Activated naive CD4-positive, alpha-beta T cell treated with anti-CD3 and anti-CD28 coated beads for 36 hours (primary cell): ENCODE measurements at regions not wholly inside any gene's neighbourhood (a gene's known extent, or its start where the extent isn't known, plus 50 kb on each side); places are given as distances from the start of the nearest gene placed in this dataset.

Experiments
- CTCF ChIA-PET: fragments of 350-600 bp; sonication (Branson Sonifier 250); formaldehyde crosslinking; loops from one replicate; lab custom pipeline; 2021; ENCODE audit warnings: antibody characterized with exemption; lab: Charles Lee
- DNase-seq: peaks from one replicate; pipeline ENCODE4 v3.0.0-alpha.2; 2020
- H3K27ac Mint-ChIP-seq: one replicate; pipeline ENCODE4 v1.8.0; 2021; ENCODE audit warnings: mild to moderate bottlenecking, mixed read lengths
- H3K27me3 Mint-ChIP-seq: one replicate; pipeline ENCODE4 v1.8.0; 2021; ENCODE audit warnings: low read depth, mixed read lengths
- H3K36me3 Mint-ChIP-seq: one replicate; pipeline ENCODE4 v1.8.0; 2021; ENCODE audit warnings: low read depth, mixed read lengths
- H3K4me1 Mint-ChIP-seq: one replicate; pipeline ENCODE4 v1.8.0; 2021; ENCODE audit warnings: low read depth, mixed read lengths
- H3K4me3 Mint-ChIP-seq: one replicate; pipeline ENCODE4 v1.8.0; 2021; ENCODE audit warnings: mild to moderate bottlenecking, moderate library complexity, mixed read lengths
- H3K9me3 Mint-ChIP-seq: one replicate; pipeline ENCODE4 v1.8.0; 2021; ENCODE audit warnings: mixed read lengths
- intact Hi-C: fragments of 100-400 bp; cut with micrococcal nuclease; formaldehyde crosslinking; loops from one replicate; pipeline ENCODE4 v1.15.1; 2023

DNA sequence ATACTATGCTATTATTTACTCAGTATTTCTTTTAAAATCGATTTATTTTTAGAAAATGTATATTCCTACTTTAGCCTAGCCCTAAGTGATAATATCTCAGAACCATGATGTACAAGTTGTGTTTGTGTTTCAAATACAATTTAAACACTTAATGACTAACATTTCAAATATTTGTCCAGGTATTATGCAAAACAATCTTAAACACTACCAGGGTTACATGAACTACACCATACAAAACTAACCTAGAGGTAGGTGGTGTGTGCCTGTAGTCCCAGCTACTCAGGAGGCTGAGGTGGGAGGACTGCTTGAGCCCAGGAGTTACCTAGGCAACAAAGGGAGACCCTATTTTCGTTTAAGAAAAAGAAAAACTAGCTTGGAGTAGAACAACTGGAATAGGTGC lies 83.0 kb upstream of the TMEM33 start:
- CTCF ChIA-PET = no interaction called here

DNA sequence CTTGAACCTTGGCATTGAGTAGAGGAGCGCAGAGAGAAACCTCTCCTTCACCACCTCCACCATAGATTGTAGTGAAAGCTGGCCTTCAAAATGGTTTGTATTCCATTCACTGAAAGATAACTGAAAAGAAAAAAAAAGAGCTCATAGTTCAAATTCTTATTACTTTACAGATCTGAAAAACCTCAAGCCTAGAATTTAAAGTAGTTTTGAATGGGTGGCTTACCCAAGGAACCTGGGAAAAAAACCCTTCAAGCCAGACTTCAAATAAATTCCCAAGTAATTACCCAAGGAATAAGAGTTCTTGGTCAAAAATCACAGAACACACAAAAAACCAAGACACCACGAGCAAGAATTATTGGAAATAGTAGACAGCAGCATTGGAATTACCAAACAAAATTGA lies 83.6 kb upstream of the TMEM33 start:
- Mint-ChIP-seq H3K4me3 (no peak overlapping the region), H3K36me3 (no peaks in the 10 kb centered on the region), H3K27ac (no peak overlapping the region), H3K27me3 (peaks cover 18% of the 10 kb centered on the region), H3K4me1 (no peaks in the 10 kb centered on the region), H3K9me3 (no peaks in the 10 kb centered on the region)
- no peak for DNase-seq
- intact Hi-C loops = no loop called here
- CTCF ChIA-PET = interaction anchor here (0.7 kb wide), 1 partner anchor 1371 kb away, joined by 3 read pairs; no protein-coding TSS in a partner anchor

More for the DNA sequence above, 83.0 kb upstream of the TMEM33 start:
- Mint-ChIP-seq H3K9me3 (no peaks in the 10 kb centered on the region), H3K4me3 (no peak overlapping the region), H3K27me3 (peaks cover 21% of the 10 kb centered on the region), H3K36me3 (no peaks in the 10 kb centered on the region), H3K27ac (no peak overlapping the region), H3K4me1 (no peaks in the 10 kb centered on the region)
- intact Hi-C loops = no loop called here
- no peak for DNase-seq

DNA sequence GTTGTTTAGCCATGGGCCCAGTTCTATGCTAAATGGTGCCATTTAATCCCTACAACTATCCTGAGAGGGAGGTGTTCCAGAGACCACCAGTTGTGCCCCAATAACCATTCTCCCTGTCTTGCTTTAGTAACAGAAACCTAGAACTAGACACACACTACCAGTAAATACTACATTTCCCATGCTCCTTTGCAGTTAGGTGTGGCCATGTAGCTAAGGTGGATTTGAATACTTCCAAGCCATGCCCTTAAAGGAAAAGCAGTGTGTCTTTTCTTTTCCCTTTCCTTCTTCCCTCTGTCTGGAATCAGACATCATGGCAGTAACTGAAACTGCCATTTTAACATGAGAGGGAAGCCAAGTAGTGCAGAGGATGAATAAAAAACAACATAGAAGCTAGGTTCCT lies 90.9 kb upstream of the TMEM33 start:
- H3K36me3 Mint-ChIP-seq = no peaks in the 10 kb centered on the region
- CTCF ChIA-PET = no interaction called here
- intact Hi-C loops = no loop called here
- H3K4me3 Mint-ChIP-seq = no peak overlapping the region
- H3K27ac Mint-ChIP-seq = no peak overlapping the region
- H3K27me3 Mint-ChIP-seq = peaks cover 18% of the 10 kb centered on the region
- peaks cover 3% of the 10 kb centered on the region for H3K9me3 Mint-ChIP-seq
- DNase-seq = no peak
- peaks cover 5% of the 10 kb centered on the region for H3K4me1 Mint-ChIP-seq

GRCh38 chr4:41839916-41840854 lies 91.7 kb upstream of the PHOX2B start:
- DNase-seq = no peak
- CTCF ChIA-PET = no interaction called here
- intact Hi-C loops = no loop called here
- H3K4me1 Mint-ChIP-seq = peaks cover 5% of the 10 kb centered on the region
- peaks cover 3% of the 10 kb centered on the region for H3K9me3 Mint-ChIP-seq
- H3K27ac Mint-ChIP-seq = no peak overlapping the region
- no peaks in the 10 kb centered on the region for H3K36me3 Mint-ChIP-seq
- no peak overlapping the region for H3K4me3 Mint-ChIP-seq
- H3K27me3 Mint-ChIP-seq = peaks cover 15% of the 10 kb centered on the region

GRCh38 chr4:41838590-41838989 lies 90.1 kb upstream of the PHOX2B start:
- Mint-ChIP-seq H3K4me3 (no peak overlapping the region), H3K27me3 (peaks cover 9% of the 10 kb centered on the region), H3K36me3 (no peaks in the 10 kb centered on the region), H3K27ac (no peak overlapping the region), H3K4me1 (peaks cover 5% of the 10 kb centered on the region), H3K9me3 (no peaks in the 10 kb centered on the region)
- DNase-seq = no peak
- CTCF ChIA-PET = no interaction called here
- intact Hi-C loops = no loop called here

DNA sequence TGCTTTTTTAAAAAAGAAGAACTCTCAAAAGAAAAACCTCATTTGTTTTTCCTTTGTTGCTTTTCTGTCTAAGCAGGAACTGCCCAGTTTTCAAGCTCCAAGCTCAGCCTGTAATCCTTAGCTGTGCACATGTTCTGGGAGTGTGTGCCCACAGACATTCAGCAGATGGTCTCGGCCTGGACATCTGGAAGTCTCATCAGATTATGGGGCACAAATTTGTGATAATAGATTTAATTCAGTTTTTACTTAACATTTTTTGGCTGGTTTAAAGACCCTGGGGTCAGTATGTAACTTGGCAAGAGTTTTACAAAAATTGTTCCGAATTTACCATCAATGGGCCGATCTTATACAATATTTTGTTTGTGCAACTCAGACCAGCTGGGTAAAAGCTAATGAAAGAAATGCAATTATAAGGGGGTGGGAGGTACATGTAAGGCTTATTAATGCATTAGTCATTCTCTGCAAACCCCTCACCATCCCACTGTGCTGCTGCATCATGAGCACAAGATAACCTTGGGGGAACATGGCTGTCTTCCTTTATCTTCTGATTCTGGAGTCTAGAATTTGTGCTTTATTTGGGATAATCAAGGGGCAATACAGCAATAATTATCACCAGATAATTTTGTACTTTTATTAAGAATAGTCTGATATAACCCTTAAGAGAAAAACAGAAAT lies 86.9 kb upstream of the PHOX2B start:
- CTCF ChIA-PET = no interaction called here
- Mint-ChIP-seq H3K27ac (no peak overlapping the region), H3K9me3 (no peaks in the 10 kb centered on the region), H3K27me3 (peaks cover 11% of the 10 kb centered on the region), H3K36me3 (no peaks in the 10 kb centered on the region), H3K4me3 (no peak overlapping the region), H3K4me1 (peaks cover 5% of the 10 kb centered on the region)
- intact Hi-C loops = no loop called here
- DNase-seq = no peak

GRCh38 chr4:41832961-41833360 lies 84.4 kb upstream of the PHOX2B start:
- DNase-seq = no peak
- Mint-ChIP-seq H3K4me1 (no peaks in the 10 kb centered on the region), H3K27ac (no peak overlapping the region), H3K27me3 (peaks cover 10% of the 10 kb centered on the region), H3K36me3 (no peaks in the 10 kb centered on the region), H3K4me3 (no peak overlapping the region), H3K9me3 (no peaks in the 10 kb centered on the region)
- CTCF ChIA-PET = no interaction called here
- intact Hi-C loops = no loop called here

DNA sequence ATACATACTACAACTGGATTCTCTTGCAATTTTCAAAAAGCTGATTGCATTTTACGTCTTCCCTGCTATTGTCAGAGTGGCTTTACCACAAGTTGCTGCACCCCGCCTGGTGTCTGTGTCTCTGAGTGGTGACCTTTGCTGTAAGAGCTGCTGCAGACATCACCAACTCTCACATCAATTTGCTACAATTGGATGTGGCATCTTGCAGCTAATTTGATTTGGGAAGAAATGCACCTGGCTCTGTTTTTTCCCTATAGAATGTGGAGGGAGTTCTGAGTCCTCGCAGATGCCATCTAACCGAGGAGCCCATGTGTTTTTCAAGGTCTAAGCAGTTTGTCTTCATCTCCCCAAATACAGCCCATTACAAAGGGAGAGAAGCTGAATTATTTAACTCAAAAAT lies 73.8 kb upstream of the PHOX2B start:
- CTCF ChIA-PET = no interaction called here
- Mint-ChIP-seq H3K27ac (no peak overlapping the region), H3K4me3 (no peak overlapping the region)

DNA sequence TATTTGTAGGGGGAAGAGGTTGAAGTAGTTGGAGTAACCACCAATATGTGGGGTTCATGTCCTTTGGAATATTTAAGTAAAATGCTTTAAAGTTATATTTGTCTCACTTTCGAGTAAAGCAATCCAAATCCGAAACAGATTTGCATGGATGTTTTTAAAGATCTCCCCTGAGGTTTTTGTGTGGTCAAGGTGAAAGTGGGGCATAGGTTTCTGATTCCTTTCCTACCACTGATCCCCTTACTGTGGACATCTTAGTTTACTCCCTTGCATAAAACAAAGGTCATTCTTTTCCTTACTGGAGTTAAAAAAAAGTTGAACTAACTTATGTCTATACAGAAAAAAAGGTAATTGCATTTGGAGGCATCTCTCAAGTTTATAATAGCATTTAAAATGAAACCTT lies 71.9 kb upstream of the PHOX2B start:
- H3K4me3 Mint-ChIP-seq = no peak overlapping the region
- no peak overlapping the region for H3K27ac Mint-ChIP-seq
- CTCF ChIA-PET = no interaction called here
- no peaks in the 10 kb centered on the region for H3K9me3 Mint-ChIP-seq
- intact Hi-C loops = no loop called here
- H3K36me3 Mint-ChIP-seq = no peaks in the 10 kb centered on the region
- no peaks in the 10 kb centered on the region for H3K4me1 Mint-ChIP-seq
- DNase-seq = no peak
- H3K27me3 Mint-ChIP-seq = peaks cover 8% of the 10 kb centered on the region

More for the DNA sequence above, 73.8 kb upstream of the PHOX2B start:
- Mint-ChIP-seq H3K27me3 (peaks cover 4% of the 10 kb centered on the region), H3K4me1 (no peaks in the 10 kb centered on the region), H3K36me3 (no peaks in the 10 kb centered on the region), H3K9me3 (no peaks in the 10 kb centered on the region)
- no peak for DNase-seq
- intact Hi-C loops = no loop called here

DNA sequence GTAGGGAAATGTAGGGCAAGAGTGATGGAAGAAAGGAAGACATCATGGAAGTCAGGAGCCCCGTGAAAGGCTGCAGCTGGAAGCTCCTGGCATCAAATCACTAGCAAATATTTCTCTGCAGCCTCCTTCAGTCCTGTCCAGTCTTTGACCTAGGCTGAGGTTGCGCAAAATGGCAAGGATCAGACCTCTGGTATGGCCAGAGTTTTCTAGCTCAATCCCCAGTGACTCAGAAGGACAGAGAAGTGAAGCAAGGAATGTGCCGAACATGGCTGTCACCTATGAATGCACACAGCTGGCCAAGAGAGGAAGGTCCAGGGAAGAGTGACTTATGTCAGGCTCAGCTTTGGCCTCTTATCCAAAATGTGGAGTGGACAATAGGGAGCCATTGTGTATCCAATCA lies 71.1 kb upstream of the PHOX2B start:
- Mint-ChIP-seq H3K9me3 (no peaks in the 10 kb centered on the region), H3K36me3 (no peaks in the 10 kb centered on the region), H3K4me1 (no peaks in the 10 kb centered on the region)

DNA sequence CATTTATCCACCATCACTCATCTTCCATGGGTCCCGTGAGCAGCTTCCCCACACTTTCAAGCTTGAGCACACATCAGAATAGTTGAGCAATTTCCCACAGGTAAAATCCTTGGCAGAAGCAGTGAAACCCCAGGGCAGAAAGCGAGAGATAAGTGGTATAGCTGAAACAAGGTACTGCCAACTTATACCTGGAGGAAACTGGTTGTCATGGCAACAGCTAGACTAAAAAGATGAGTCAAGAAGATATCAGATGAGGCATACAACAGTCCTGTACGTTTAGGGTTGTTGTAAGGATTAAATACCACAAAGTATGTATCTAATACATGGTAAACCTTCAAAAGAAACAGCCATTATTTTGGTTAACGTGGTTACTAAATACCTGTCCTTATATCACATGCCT lies 66.9 kb upstream of the PHOX2B start:
- CTCF ChIA-PET = no interaction called here
- intact Hi-C loops = no loop called here

More for the DNA sequence above, 71.1 kb upstream of the PHOX2B start:
- DNase-seq = no peak
- CTCF ChIA-PET = no interaction called here
- Mint-ChIP-seq H3K27ac (no peak overlapping the region), H3K27me3 (peaks cover 10% of the 10 kb centered on the region), H3K4me3 (no peak overlapping the region)
- intact Hi-C loops = no loop called here

GRCh38 chr4:41814565-41814964 lies 66.0 kb upstream of the PHOX2B start:
- CTCF ChIA-PET = no interaction called here
- intact Hi-C loops = no loop called here

More for the DNA sequence above, 66.9 kb upstream of the PHOX2B start:
- H3K27ac Mint-ChIP-seq = no peak overlapping the region
- no peaks in the 10 kb centered on the region for H3K9me3 Mint-ChIP-seq
- no peak overlapping the region for H3K4me3 Mint-ChIP-seq
- H3K4me1 Mint-ChIP-seq = no peaks in the 10 kb centered on the region
- no peaks in the 10 kb centered on the region for H3K36me3 Mint-ChIP-seq
- DNase-seq = no peak
- H3K27me3 Mint-ChIP-seq = peaks cover 21% of the 10 kb centered on the region

DNA sequence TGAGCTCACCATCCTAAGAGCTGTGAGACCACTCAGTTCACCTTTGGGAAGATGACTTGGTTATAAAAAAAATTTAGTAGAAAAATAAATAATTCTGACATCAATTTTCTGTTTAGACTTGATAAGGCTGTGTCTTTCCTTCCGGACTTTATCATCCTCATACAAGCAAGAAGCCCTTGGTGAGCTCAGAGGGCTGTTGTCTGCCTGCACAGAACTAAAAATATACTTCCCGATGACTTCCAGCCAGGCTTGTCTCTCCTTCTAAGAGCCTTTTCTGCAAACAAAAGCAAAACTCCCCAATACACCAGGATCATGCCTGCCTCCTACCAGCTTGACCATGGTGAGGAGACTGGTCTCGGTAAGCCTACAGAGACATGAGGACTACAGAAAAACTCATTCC lies 58.3 kb upstream of the PHOX2B start:
- DNase-seq = no peak
- intact Hi-C loops = no loop called here
- H3K9me3 Mint-ChIP-seq = no peaks in the 10 kb centered on the region
- H3K4me1 Mint-ChIP-seq = no peaks in the 10 kb centered on the region
- CTCF ChIA-PET = no interaction called here
- no peaks in the 10 kb centered on the region for H3K36me3 Mint-ChIP-seq
- H3K4me3 Mint-ChIP-seq = no peak overlapping the region
- no peak overlapping the region for H3K27ac Mint-ChIP-seq
- peaks cover 12% of the 10 kb centered on the region for H3K27me3 Mint-ChIP-seq

More at GRCh38 chr4:41814565-41814964, 66.0 kb upstream of the PHOX2B start:
- no peak for DNase-seq
- Mint-ChIP-seq H3K4me1 (no peaks in the 10 kb centered on the region), H3K36me3 (no peaks in the 10 kb centered on the region), H3K27ac (no peak overlapping the region), H3K9me3 (no peaks in the 10 kb centered on the region), H3K27me3 (peaks cover 21% of the 10 kb centered on the region), H3K4me3 (no peak overlapping the region)
